ENCODE measurements at regions not wholly inside any gene's neighbourhood (a gene's known extent, or its start where the extent isn't known, plus 50 kb on each side); places are given as distances from the start of the nearest gene placed in this dataset.

- no peak for TF ChIP-seq POLR2A (IDR thresholded peaks at IDR 0.05)
- no peak for TF ChIP-seq CTCF (IDR thresholded peaks at IDR 0.05)
- no peak overlapping the region for H3K4me3 ChIP-seq (ENCODE audit: low read depth, poor library complexity, severe bottlenecking)
- intact Hi-C loops (cut with DNase I; ENCODE audit: low total_unique reads) = no loop called here
- DNase-seq (ENCODE audit: low spot score in 2 of 2) = no peak
- WGBS, 2 donors = 84 to 95% methylated on average over 2 of the region's 2 CpGs
Observed at GRCh38 chr1:200496937-200497336, 87.1 kb upstream of the ZNF281 start.

- H3K4me3 ChIP-seq (ENCODE audit: low read depth, poor library complexity, severe bottlenecking) = no peak overlapping the region
- WGBS, 2 donors = 88 to 89% methylated on average over 1 of the region's 1 CpG
- DNase-seq (ENCODE audit: low spot score in 2 of 2) = no peak
- intact Hi-C loops (cut with DNase I; ENCODE audit: low total_unique reads) = no loop called here
- TF ChIP-seq CTCF (IDR thresholded peaks at IDR 0.05) = no peak
- no peak for TF ChIP-seq POLR2A (IDR thresholded peaks at IDR 0.05)
Observed at GRCh38 chr1:200495901-200496300, 86.1 kb upstream of the ZNF281 start.

- WGBS, 2 donors = 62 to 65% methylated on average over 4 of the region's 4 CpGs
- intact Hi-C loops (cut with DNase I; ENCODE audit: low total_unique reads) = no loop called here
- H3K4me3 ChIP-seq (ENCODE audit: low read depth, poor library complexity, severe bottlenecking) = no peak overlapping the region
- TF ChIP-seq POLR2A (IDR thresholded peaks at IDR 0.05) (no peak), CTCF (IDR thresholded peaks at IDR 0.05) (no peak)
- DNase-seq (ENCODE audit: low spot score in 2 of 2) = no peak
Observed at GRCh38 chr1:200493344-200493743, 83.5 kb upstream of the ZNF281 start.

- TF ChIP-seq POLR2A (IDR thresholded peaks at IDR 0.05) (no peak), CTCF (IDR thresholded peaks at IDR 0.05) (no peak)
- no peak overlapping the region for H3K4me3 ChIP-seq (ENCODE audit: low read depth, poor library complexity, severe bottlenecking)
- intact Hi-C loops (cut with DNase I; ENCODE audit: low total_unique reads) = no loop called here
- DNase-seq (ENCODE audit: low spot score in 2 of 2) = no peak
- WGBS, 2 donors = 57 to 69% methylated on average over 2 of the region's 2 CpGs
Observed at GRCh38 chr1:200491103-200491502, 81.3 kb upstream of the ZNF281 start.

- no peak for TF ChIP-seq CTCF (IDR thresholded peaks at IDR 0.05)
- TF ChIP-seq POLR2A (IDR thresholded peaks at IDR 0.05) = no peak
- intact Hi-C loops (cut with DNase I; ENCODE audit: low total_unique reads) = no loop called here
- WGBS, 2 donors = 22 to 28% methylated on average over 1 of the region's 1 CpG
- H3K4me3 ChIP-seq (ENCODE audit: low read depth, poor library complexity, severe bottlenecking) = no peak overlapping the region
- DNase-seq (ENCODE audit: low spot score in 2 of 2) = no peak
Observed at GRCh38 chr1:200490183-200490582, 80.3 kb upstream of the ZNF281 start.

- DNase-seq (ENCODE audit: low spot score in 2 of 2) = peak in 1 of 2 donors; percentile 49
- TF ChIP-seq POLR2A (IDR thresholded peaks at IDR 0.05) (no peak), CTCF (IDR thresholded peaks at IDR 0.05) (peak in 1 of 3 donors; percentile 12)
- intact Hi-C loops (cut with DNase I; ENCODE audit: low total_unique reads) = no loop called here
- 19 to 23% methylated on average over 15 of the region's 15 CpGs for WGBS, 2 donors
- no peak overlapping the region for H3K4me3 ChIP-seq (ENCODE audit: low read depth, poor library complexity, severe bottlenecking)
Observed at GRCh38 chr1:200488375-200489165, 78.7 kb upstream of the ZNF281 start.

Measured in lower leg skin (tissue), 4 donors.